ENCODE measurements at regions not wholly inside any gene's neighbourhood (a gene's known extent, or its start where the extent isn't known, plus 50 kb on each side); places are given as distances from the start of the nearest gene placed in this dataset.

- in situ Hi-C loops (cut with MboI), result no loop called here
- ChIA-PET POLR2A (interaction anchor here (0.7 to 1.4 kb wide), 3 partner anchors 10 to 44 kb away, joined by 3 to 9 read pairs (median 3); no protein-coding TSS in a partner anchor), CTCF (ENCODE audit: low intra/inter-chr PET ratio) (no interaction called here)
- H4K20me1 ChIP-seq (replicated peaks; ENCODE audit: control insufficient read depth, insufficient read depth, low read length), result no peaks in the 10 kb centered on the region
- H3K4me1 ChIP-seq (replicated peaks in 1 of 2; ENCODE audit: control insufficient read depth in 2 of 2, insufficient read depth in 2 of 2, low read length in 2 of 2), result peaks cover 15 to 21% of the 10 kb centered on the region in 2 experiments; a peak in 3 of 5 replicates
- no peak overlapping the region for H3K4me3 ChIP-seq
- no peak overlapping the region for H3K4me2 ChIP-seq (ENCODE audit: insufficient read depth, low read length)
- H3K27ac ChIP-seq (ENCODE audit: extremely low read depth, low read depth, low read length), result no peak overlapping the region; the same call in 2 of the 3 replicates
- BruUV-seq (replicated peaks), result no TSS peak
- no peaks in the 10 kb centered on the region for H3K79me2 ChIP-seq (ENCODE audit: control insufficient read depth, insufficient read depth, low read length)
- FAIRE-seq, result no peak
- no peak for DNase-seq (ENCODE audit: extremely low read depth in 1 of 4, low spot score in 3 of 4)
- no peaks in the 10 kb centered on the region; the same call in 1 of the 2 replicates for H3K9me3 ChIP-seq (replicated peaks; ENCODE audit: control insufficient read depth, insufficient read depth, low read depth, low read length)
- H3K36me3 ChIP-seq (ENCODE audit: control insufficient read depth, insufficient read depth, low read length), result no peaks in the 10 kb centered on the region
- H3K9ac ChIP-seq (ENCODE audit: insufficient read depth in 1 of 2, low read depth in 2 of 2, low read length in 2 of 2), result no peak overlapping the region
- H3K27me3 ChIP-seq (ENCODE audit: control insufficient read depth in 2 of 2, insufficient read depth in 2 of 2, low read length in 2 of 2), result no peaks in the 10 kb centered on the region
- peak; percentile 20; the same call in 1 of the 3 replicates for ATAC-seq
- WGBS (ENCODE audit: insufficient coverage, low coverage, missing lambda C conversion rate), result 48% methylated on average over 10 of the region's 12 CpGs
- TF ChIP-seq SPI1 (IDR thresholded peaks at IDR 0.05; ENCODE audit: borderline replicate concordance, low read depth, low read length) (peak; percentile 72), HLTF (IDR thresholded peaks at IDR 0.05) (no peak)
- intact Hi-C loops (cut with micrococcal nuclease), result no loop called here
- H2AFZ ChIP-seq (ENCODE audit: low read depth, low read length), result peak overlapping the region; percentile 64
- no peaks in the 10 kb centered on the region for H3K9me1 ChIP-seq (ENCODE audit: control insufficient read depth, insufficient read depth, low read length)
These were observed 73.4 kb upstream of the BOD1 start for GRCh38 chr5:173689737-173690360.

GRCh38 chr5:173691931-173692330, 75.5 kb upstream of the BOD1 start:
- peak; percentile 86 for FAIRE-seq
- CTCF ChIA-PET (ENCODE audit: low intra/inter-chr PET ratio), result no interaction called here
- TF ChIP-seq ZNF395 (CRISPR knock-in tag; IDR thresholded peaks at IDR 0.05) (no peak), TEAD4 (IDR thresholded peaks at IDR 0.05; ENCODE audit: low read length) (peak; percentile 46; the same call in 1 of the 2 replicates), TEAD4 (CRISPR knock-in tag; IDR thresholded peaks at IDR 0.05; ENCODE audit: borderline replicate concordance) (no peak), ZNF133 (CRISPR knock-in tag; IDR thresholded peaks at IDR 0.05) (no peak), SIX5 (IDR thresholded peaks at IDR 0.05; ENCODE audit: borderline replicate concordance in 1 of 2, insufficient read depth in 1 of 2, low read depth in 1 of 2, low read length in 2 of 2) (no peak), ZNF444 (CRISPR knock-in tag; IDR thresholded peaks at IDR 0.05) (no peak), PRMT5 (CRISPR knock-in tag; IDR thresholded peaks at IDR 0.05) (no peak), GATAD2B (IDR thresholded peaks at IDR 0.05; ENCODE audit: borderline replicate concordance) (no peak), NFIX (CRISPR knock-in tag; IDR thresholded peaks at IDR 0.05; ENCODE audit: low read depth) (no peak), HMGN3 (IDR thresholded peaks at IDR 0.05; ENCODE audit: borderline replicate concordance, extremely low read depth, insufficient read length, low read depth, low read length) (no peak), POLR2G (IDR thresholded peaks at IDR 0.05; ENCODE audit: low read depth, low read length) (no peak), ZKSCAN3 (CRISPR knock-in tag; IDR thresholded peaks at IDR 0.05) (no peak), PHB2 (IDR thresholded peaks at IDR 0.05; ENCODE audit: low read depth) (no peak)

More at GRCh38 chr5:173691931-173692330, 75.5 kb upstream of the BOD1 start:
- no TSS peak for BruUV-seq (replicated peaks)
- Histone ChIP-seq H3K4me1 (replicated peaks in 1 of 2; ENCODE audit: control insufficient read depth in 2 of 2, insufficient read depth in 2 of 2, low read length in 2 of 2) (peaks cover 15 to 21% of the 10 kb centered on the region in 2 experiments; a peak in 3 of 5 replicates), H3K4me2 (ENCODE audit: insufficient read depth, low read length) (peak overlapping the region; percentile 1; the same call in 1 of the 2 replicates), H3K36me3 (ENCODE audit: control insufficient read depth, insufficient read depth, low read length) (no peaks in the 10 kb centered on the region), H2AFZ (ENCODE audit: low read depth, low read length) (no peak overlapping the region), H3K4me3 (no peak overlapping the region), H3K27me3 (ENCODE audit: control insufficient read depth in 2 of 2, insufficient read depth in 2 of 2, low read length in 2 of 2) (no peaks in the 10 kb centered on the region), H3K9me1 (ENCODE audit: control insufficient read depth, insufficient read depth, low read length) (no peaks in the 10 kb centered on the region), H3K79me2 (ENCODE audit: control insufficient read depth, insufficient read depth, low read length) (no peaks in the 10 kb centered on the region), H3K27ac (ENCODE audit: extremely low read depth, low read depth, low read length) (no peak overlapping the region), H3K9me3 (replicated peaks; ENCODE audit: control insufficient read depth, insufficient read depth, low read depth, low read length) (no peaks in the 10 kb centered on the region; the same call in 1 of the 2 replicates), H4K20me1 (replicated peaks; ENCODE audit: control insufficient read depth, insufficient read depth, low read length) (no peaks in the 10 kb centered on the region), H3K9ac (ENCODE audit: insufficient read depth in 1 of 2, low read depth in 2 of 2, low read length in 2 of 2) (no peak overlapping the region)
- DNase-seq (ENCODE audit: extremely low read depth in 1 of 4, low spot score in 3 of 4) (peak; percentile 52 to 75 (median 62)), ATAC-seq (peak; percentile 73)
- intact Hi-C loops (cut with micrococcal nuclease), result no loop called here
- POLR2A ChIA-PET, result interaction anchor here (1.2 kb wide), 1 partner anchor 8 kb away, joined by 3 read pairs; no protein-coding TSS in a partner anchor
- in situ Hi-C loops (cut with MboI), result no loop called here

Data from K562 (cell line).